Inflammatory macrophage treated with lipopolysaccharide for 1 hour (primary cell): ENCODE measurements at regions not wholly inside any gene's neighbourhood (a gene's known extent, or its start where the extent isn't known, plus 50 kb on each side); places are given as distances from the start of the nearest gene placed in this dataset.

Experiments used
- DNase-seq, 2 donors: peaks; one replicate each; pipeline ENCODE4 v3.0.0-alpha.2; 2020 to 2022

- no peak for DNase-seq
Measured at GRCh38 chr12:118709946-118710345, 271.4 kb upstream of the SRRM4 start.

DNA sequence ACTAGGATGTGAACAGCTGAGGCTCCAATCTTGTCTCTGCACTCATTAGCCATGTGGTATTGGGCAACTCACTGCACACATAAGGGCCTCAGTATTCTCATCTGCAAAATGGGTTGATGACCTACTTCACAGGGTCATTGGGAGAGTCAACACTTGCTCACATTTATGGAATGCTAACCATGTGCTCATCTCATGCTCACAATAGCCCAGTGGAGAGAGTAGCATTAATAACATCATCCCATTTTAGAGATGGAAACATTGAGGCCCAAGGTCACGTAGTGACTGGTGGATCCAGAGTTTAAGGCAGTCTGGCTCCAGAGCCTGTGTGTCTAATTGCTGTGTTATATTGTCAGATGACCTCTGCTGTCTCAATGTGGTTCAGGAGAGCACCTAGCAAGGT lies 270.2 kb upstream of the SRRM4 start:
- no peak for DNase-seq

DNA sequence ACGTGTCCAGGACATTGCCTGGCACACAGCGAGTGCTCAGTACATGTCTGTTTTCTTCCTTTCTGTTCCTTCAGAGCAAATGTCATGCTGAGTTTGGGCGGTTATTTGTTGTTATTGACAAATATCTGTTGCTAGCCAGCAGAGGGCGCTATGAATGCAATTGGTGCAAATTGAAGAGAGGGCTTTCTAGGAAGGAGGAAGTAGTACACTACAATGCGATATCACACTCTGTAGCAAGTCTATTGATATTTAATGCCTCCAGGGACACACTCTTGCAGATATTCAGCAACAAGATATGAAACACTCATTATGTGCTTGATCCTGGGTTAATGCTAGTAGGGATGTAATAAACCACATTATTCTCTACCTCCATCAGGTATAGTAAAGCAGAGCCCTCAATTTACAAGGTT lies 267.3 kb upstream of the SRRM4 start:
- DNase-seq, result peak; percentile 25 to 55

DNA sequence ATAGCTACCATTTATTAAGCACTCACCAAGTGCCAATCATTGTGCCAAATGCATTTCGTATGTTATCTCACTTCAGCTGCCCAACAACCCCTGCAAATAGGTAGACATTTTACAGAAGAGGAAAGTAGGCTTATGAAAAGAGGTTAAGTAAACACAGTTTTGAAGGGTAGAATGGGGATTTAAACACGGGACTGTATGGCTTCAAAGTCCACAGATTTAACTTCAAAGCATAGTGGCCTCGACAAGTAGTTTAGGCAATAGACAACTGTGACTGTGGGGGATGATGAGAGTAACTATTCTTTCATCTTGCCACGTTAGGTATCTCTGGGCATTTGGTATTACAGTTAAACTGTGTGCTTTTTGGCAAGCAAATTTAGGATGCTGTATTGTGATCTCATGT lies 266.8 kb upstream of the SRRM4 start:
- DNase-seq, result no peak

GRCh38 chr12:118715647-118716046 lies 265.7 kb upstream of the SRRM4 start:
- DNase-seq, result no peak

- no peak for DNase-seq
Measured at GRCh38 chr12:118727196-118727978, 254.0 kb upstream of the SRRM4 start.

DNA sequence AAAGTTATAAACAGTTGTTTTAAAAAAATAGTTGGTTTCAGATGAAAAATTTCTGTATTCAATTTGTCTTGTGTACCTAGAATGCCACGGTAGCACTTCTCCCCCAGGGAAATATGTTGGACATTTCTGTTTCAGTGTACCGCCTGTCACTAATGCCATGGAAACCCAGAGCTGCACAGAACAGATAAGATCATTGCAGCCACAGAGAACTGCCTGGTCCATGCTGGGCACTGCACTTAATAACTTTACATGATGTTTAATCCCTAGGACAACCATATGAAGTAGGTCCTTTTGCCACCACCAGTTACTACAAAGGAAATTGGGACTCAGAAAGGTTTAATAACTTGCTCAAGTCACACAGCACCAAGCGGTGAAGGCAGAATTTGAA lies 253.4 kb upstream of the SRRM4 start:
- DNase-seq, result no peak

- no peak for DNase-seq
Measured at GRCh38 chr12:118734266-118734665, 247.1 kb upstream of the SRRM4 start.

DNA sequence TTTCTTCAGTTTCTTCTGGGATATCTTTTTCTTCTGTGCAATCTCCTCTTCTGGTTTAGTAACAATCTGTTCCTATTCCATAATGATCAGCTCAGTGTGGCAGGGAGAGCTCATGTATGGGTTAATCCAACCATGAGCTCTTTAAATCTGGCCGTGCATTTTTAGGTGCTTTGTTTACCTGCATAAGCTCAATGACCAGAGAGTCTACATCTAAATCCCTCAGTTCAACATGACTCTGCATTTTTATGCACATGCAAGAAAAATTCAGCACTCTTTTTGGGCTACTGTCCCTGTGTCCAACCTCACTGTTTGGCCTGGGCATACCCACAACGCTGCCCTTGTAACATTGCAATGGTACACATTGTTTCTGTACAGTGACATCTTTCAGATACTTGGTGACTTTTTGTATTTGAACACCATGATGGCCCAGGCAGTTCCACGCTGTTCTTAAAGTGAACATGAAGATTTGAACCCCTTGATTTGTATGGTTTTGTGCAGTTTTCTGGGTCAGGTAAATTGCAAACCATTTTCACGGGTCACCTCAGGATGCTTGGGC lies 243.3 kb upstream of the SRRM4 start:
- no peak for DNase-seq

GRCh38 chr12:118741194-118741593 lies 240.1 kb upstream of the SRRM4 start:
- DNase-seq, result no peak

- no peak for DNase-seq
Measured at GRCh38 chr12:118742431-118742830, 238.9 kb upstream of the SRRM4 start.

DNA sequence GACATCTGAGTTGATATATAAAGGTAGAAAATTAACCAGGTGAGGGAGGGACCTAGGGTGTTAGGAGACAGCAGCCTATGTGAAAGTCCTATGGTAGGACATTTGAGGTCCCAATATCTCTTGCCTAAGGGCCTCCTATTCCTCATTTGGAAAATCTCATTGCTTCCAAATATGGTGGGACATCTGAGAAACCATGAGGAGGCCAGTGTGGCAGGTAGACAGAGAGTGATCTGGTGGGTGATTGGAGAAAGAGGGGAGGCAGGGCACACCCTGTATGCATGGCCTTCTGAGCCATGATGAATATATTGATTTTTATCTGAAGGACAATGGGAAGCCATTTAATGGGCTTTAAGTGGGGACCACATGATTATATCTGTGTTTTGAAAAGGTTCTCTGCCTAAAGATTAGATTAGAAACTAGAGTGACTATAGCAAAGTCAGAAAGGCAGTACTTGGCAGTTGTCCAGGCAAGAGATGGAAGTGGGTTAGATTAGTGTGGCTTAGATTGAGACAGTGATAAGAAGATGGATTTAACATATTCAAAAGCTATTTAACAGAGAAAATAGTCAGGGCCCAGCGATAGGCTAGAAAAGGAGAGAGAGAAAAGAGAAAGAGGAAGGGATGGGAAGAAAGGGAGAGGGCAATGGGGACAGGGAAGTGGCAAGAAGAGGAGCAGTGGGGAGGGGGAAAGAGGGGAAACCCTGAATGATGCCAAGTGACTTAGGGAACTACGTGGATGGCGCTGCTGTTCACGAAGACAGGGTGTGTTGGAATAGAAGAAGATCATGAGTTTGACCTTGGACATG lies 237.2 kb upstream of the SRRM4 start:
- DNase-seq, result no peak

DNA sequence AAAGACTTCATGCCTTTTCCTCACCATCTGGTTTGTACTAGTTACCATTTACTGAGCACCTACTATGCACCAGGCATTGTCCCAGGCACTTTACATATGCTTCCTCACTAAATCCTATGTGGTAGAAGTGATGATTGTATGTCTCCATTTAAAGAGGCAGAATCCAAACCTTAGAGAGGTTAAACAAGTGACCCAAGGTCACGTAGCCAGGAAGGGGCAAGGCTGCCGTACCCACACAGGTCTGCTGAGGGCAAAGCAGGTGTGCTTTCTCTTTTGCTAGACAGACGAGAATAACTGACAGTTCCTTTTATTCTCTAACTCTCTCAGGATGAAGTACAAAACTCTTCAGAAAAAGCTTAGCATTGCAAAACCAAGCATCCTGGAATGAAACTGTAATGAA lies 235.2 kb upstream of the SRRM4 start:
- no peak for DNase-seq

GRCh38 chr12:118746960-118747359 lies 234.4 kb upstream of the SRRM4 start:
- no peak for DNase-seq

DNA sequence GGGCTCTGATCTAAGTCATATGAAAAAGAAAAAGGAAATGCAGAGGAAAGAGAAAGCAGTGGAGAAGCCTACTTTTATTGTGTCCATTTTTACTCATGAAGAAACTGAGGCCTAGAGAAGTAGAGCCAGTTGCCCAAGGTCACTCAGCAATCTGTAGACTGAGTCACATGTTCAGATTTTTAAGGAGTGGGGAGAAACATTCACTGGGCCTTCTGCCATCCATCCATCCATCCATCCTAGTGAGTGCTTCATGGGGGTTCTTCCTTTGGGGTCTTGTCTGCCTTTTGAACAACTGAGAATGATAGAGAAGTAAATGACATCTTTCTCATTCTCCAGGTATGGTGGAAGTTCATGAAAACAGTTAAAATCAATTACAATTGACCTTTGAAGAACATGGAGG lies 233.6 kb upstream of the SRRM4 start:
- DNase-seq, result no peak

DNA sequence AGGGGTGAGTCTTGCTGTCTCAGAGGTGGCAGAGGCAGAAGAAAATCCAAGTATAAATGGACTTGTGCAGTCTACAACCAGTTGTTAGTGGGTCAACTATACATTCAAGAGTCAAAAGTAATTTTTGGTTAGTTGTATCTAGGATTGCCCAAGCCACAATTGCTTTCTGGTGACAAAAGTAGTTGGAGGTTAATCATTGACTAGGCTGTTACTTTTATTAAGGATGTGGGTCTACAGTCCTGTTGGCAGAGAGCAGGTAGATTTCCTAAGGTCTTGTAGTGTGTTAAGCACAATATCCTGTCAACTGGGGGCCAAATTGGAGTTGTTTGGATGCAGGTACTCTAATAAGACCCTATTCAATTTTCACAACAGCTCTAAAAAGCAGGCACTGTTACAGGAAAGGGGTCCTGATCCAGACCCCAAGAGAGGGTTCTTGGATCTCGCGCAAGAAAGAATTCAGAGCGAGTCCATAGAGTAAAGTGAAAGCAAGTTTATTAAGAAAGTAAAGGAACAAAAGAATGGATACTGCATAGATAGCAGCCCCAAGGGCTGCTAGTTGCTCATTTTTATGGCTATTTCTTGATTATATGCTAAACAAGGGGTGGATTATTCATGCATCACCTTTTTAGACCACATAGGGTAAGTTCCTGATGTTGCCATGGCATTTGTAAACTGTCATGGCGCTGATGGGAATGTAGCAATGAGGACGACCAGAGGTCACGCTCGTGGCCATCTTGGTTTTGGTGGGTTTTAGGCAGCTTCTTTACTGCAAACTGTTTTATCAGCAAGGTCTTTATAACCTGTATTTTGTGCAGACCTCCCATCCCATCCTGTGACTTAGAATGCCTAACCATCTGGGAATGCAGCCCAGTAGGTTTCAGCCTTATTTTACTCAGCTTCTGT lies 232.6 kb upstream of the SRRM4 start:
- no peak for DNase-seq

- DNase-seq, result no peak
Measured at GRCh38 chr12:118749646-118750045, 231.7 kb upstream of the SRRM4 start.

DNA sequence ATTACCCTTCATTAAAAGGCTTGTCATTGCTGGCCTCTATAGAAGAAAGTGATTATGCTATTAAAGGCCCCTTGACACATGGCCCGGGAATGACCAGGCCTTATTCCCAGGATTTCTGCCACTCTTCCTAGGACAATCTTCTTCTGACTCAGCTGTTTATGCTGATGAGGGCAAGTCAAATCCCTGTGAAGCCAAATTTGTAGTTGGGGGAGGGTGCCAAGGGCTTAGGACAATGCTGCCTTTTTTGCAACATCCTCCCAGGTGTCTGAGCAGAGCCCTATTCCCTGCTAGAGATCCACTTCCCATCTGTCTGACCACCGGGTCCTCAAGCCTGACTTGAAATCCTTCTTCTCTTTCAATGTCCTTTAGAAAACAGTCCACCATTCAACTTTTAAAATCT lies 230.7 kb upstream of the SRRM4 start:
- DNase-seq, result no peak

GRCh38 chr12:118751355-118751754 lies 230.0 kb upstream of the SRRM4 start:
- no peak for DNase-seq

- DNase-seq, result no peak
Measured at GRCh38 chr12:118760623-118761022, 220.7 kb upstream of the SRRM4 start.

DNA sequence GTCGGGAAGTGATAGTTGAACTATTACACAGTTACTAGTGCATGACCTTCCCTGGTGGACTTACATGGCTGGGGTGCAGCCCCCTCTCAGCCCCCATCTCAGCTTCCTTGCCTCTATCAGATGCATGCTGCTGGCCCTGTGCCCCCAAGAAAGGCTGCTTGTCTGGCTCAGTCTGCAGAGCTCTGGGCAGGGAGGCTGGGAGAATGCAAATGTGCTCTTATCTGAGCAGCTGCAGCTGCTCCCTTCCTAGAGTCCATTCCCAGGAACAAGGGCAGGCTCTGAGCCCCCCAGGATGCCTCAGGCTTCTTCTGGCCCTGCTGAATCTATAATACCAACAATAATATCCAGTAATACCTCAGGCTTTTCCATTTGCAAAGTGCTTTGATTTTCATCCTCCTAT lies 218.1 kb upstream of the SRRM4 start:
- DNase-seq, result no peak

DNA sequence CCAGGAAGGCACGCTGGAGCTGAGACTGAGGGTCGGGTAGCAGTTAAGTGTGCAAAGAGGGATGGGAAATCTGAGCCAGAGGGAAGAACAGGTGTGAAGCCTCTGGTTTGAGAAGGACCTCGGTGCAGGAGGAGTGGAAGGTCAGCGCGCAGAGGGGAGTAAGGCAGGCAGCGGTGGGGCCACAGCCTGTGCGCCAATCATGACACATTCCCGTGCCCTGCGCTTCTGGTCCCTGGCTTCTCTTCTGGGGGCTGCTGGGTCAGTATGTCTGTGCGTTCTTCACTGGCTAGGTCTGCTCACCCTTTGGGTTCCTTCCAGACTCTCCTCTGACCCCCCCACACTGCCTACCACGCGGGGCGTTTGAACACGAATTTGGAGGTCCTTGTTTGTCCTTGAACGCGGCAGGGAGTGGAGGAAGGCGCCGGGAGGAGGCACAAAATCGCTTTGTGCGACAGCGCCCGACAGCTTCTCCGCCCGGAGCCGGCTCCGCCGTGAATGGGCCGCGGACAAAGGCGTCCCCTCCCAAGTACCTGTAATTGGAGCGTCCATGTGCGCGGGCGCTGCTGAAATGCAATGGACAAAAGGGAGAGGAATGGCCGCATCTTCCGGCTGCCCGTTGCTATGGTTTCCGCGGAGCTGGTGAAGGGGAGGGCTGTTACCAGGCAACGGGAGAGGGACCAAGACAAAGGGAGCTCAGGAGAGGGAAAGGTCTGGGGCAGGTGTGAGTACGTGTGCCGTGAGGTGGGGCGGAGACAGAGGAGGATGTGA lies 207.2 kb upstream of the SRRM4 start:
- no peak for DNase-seq
